ENCODE measurements at regions not wholly inside any gene's neighbourhood (a gene's known extent, or its start where the extent isn't known, plus 50 kb on each side); places are given as distances from the start of the nearest gene placed in this dataset.
"Not testable (repeated sequence)": the region's sequence is repeated elsewhere in the genome, so short reads cannot be mapped to it uniquely, and the experiment has no call there.

GRCh38 chr4:28310926-28311325, 1450.3 kb downstream of the STIM2 start:
- no peaks in the 10 kb centered on the region for H3K36me3 ChIP-seq (ENCODE audit: insufficient read depth, insufficient read length, low read length)
- TF ChIP-seq SUZ12 (IDR thresholded peaks at IDR 0.05; ENCODE audit: extremely low read depth, insufficient read depth, insufficient read length) (no peak), YY1 (IDR thresholded peaks at IDR 0.05; ENCODE audit: insufficient read depth, insufficient read length) (no peak)
- H3K9me3 ChIP-seq (ENCODE audit: insufficient read depth, low read length) = no peaks in the 10 kb centered on the region
- no peaks in the 10 kb centered on the region for H3K4me1 ChIP-seq (ENCODE audit: insufficient read depth, insufficient read length)
- no peak overlapping the region for H3K9ac ChIP-seq (ENCODE audit: insufficient read length, low read depth)
- H3K27me3 ChIP-seq (ENCODE audit: insufficient read depth, insufficient read length) = no peaks in the 10 kb centered on the region
- no peak overlapping the region for H3K4me3 ChIP-seq (ENCODE audit: insufficient read length, low read depth)
- DNase-seq (ENCODE audit: low read depth, low spot score) = no peak

GRCh38 chr4:28312497-28312896, 1451.9 kb downstream of the STIM2 start:
- H3K36me3 ChIP-seq (ENCODE audit: insufficient read depth, insufficient read length, low read length); H3K4me1 ChIP-seq (ENCODE audit: insufficient read depth, insufficient read length); H3K9me3 ChIP-seq (ENCODE audit: insufficient read depth, low read length); DNase-seq (ENCODE audit: low read depth, low spot score); H3K4me3 ChIP-seq (ENCODE audit: insufficient read length, low read depth); H3K9ac ChIP-seq (ENCODE audit: insufficient read length, low read depth); H3K27me3 ChIP-seq (ENCODE audit: insufficient read depth, insufficient read length): not testable (repeated sequence)

DNA sequence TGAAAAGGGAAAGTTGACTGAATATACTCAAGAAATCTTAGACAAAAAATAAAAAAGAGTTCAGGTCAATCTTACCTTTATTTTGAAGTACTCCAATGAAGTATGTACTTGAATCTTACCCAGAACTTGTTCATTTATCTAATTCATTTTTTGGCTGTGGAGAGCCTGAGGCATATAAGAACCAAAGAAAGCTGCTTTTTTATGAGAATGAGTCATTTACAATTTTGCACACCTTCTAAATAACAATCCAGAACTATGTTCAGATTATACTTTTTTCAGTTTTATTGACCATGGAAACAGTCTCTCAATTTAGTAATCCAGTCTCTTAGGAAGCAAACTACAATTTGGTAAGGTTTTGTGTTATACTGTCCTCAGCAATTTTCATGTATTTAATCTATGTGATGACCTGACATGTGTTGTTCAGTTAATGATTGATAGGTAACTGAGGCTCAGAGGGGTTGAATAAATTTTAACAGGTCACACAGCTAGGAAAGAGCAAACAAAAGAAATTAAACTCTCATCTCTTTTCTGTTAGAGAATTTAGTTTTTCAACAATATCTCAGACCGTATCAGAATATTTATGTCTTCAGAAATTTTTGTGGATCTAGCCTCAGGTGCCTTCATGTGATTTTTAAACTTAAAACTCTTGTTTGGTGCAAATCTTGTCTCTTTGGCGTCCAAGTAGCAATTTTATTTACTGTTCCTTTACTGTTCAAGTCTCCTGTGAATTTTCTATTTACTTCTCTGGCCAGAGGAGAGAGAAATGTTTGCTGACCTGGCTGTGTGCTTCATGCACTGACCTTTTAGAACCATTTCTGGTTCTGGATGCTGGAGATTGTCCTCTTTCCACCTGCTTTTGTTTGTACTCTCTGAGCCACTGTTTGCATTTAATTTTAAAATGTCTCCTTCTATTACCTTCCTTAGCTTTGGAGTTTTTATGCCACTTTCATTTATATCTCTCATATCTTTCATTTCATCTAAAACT, 1453.4 kb downstream of the STIM2 start:
- Histone ChIP-seq H3K27me3 (ENCODE audit: insufficient read depth, insufficient read length) (no peaks in the 10 kb centered on the region), H3K4me3 (ENCODE audit: insufficient read length, low read depth) (no peak overlapping the region), H3K9me3 (ENCODE audit: insufficient read depth, low read length) (no peaks in the 10 kb centered on the region), H3K9ac (ENCODE audit: insufficient read length, low read depth) (no peak overlapping the region), H3K36me3 (ENCODE audit: insufficient read depth, insufficient read length, low read length) (no peaks in the 10 kb centered on the region), H3K4me1 (ENCODE audit: insufficient read depth, insufficient read length) (no peaks in the 10 kb centered on the region)
- TF ChIP-seq ZNF274 (IDR thresholded peaks at IDR 0.05; ENCODE audit: low read depth, low read length) (no peak), SUZ12 (IDR thresholded peaks at IDR 0.05; ENCODE audit: extremely low read depth, insufficient read depth, insufficient read length) (no peak), YY1 (IDR thresholded peaks at IDR 0.05; ENCODE audit: insufficient read depth, insufficient read length) (no peak)
- no peak for DNase-seq (ENCODE audit: low read depth, low spot score)

DNA sequence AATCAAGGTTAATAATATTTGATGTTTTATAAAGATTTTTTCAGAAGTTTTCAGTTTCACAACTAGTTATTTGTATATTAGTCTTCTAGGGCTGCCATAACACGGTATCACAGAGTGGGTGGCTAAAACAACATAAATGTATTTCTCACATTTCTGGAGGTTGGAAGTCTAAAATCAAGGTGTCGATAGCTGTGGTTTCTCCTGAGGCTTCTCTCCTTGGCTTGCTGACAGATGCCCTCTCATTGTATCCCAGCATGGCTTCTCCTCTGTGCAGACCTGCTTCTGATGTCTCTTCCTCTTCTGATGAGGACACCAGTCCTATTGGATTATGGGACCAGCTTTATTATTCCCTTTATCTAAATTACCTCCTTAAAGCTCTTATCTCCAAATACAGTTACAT, 1456.6 kb downstream of the STIM2 start:
- H3K27me3 ChIP-seq (ENCODE audit: insufficient read depth, insufficient read length) = no peaks in the 10 kb centered on the region
- no peak overlapping the region for H3K9ac ChIP-seq (ENCODE audit: insufficient read length, low read depth)
- no peaks in the 10 kb centered on the region for H3K9me3 ChIP-seq (ENCODE audit: insufficient read depth, low read length)
- no peaks in the 10 kb centered on the region for H3K36me3 ChIP-seq (ENCODE audit: insufficient read depth, insufficient read length, low read length)
- TF ChIP-seq SUZ12 (IDR thresholded peaks at IDR 0.05; ENCODE audit: extremely low read depth, insufficient read depth, insufficient read length) (no peak), ZNF274 (IDR thresholded peaks at IDR 0.05; ENCODE audit: low read depth, low read length) (no peak), YY1 (IDR thresholded peaks at IDR 0.05; ENCODE audit: insufficient read depth, insufficient read length) (no peak)
- no peaks in the 10 kb centered on the region for H3K4me1 ChIP-seq (ENCODE audit: insufficient read depth, insufficient read length)
- DNase-seq (ENCODE audit: low read depth, low spot score) = no peak
- no peak overlapping the region for H3K4me3 ChIP-seq (ENCODE audit: insufficient read length, low read depth)

- Histone ChIP-seq H3K9me3 (ENCODE audit: insufficient read depth, low read length) (no peaks in the 10 kb centered on the region), H3K36me3 (ENCODE audit: insufficient read depth, insufficient read length, low read length) (no peaks in the 10 kb centered on the region), H3K27me3 (ENCODE audit: insufficient read depth, insufficient read length) (no peaks in the 10 kb centered on the region), H3K9ac (ENCODE audit: insufficient read length, low read depth) (no peak overlapping the region), H3K4me1 (ENCODE audit: insufficient read depth, insufficient read length) (no peaks in the 10 kb centered on the region), H3K4me3 (ENCODE audit: insufficient read length, low read depth) (no peak overlapping the region)
- DNase-seq (ENCODE audit: low read depth, low spot score) = no peak
- TF ChIP-seq ZNF274 (IDR thresholded peaks at IDR 0.05; ENCODE audit: low read depth, low read length) = no peak
- no peak for TF ChIP-seq SUZ12 (IDR thresholded peaks at IDR 0.05; ENCODE audit: extremely low read depth, insufficient read depth, insufficient read length)
- no peak for TF ChIP-seq YY1 (IDR thresholded peaks at IDR 0.05; ENCODE audit: insufficient read depth, insufficient read length)
Observed at GRCh38 chr4:28334249-28334648, 1473.6 kb downstream of the STIM2 start.

DNA sequence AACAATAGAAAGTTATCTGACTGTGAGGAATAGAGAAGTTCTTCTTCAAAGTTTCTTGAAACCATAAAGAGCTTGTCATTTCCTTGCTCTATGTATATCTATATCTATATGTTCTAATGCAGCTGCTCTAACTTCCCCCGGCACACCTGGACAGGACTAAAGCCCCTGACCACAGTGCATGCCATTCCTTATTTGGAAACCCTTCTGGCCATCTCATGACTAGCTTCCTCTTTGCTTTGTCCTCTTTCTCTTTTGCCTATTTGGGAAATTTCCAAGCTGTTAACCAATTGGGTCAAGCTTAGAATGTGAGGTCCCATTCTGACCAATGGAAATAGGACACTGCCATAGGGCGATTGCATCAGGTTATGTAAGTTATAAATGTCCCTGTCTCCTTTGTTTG, 1481.1 kb downstream of the STIM2 start:
- Histone ChIP-seq H3K9ac (ENCODE audit: insufficient read length, low read depth) (no peak overlapping the region), H3K4me3 (ENCODE audit: insufficient read length, low read depth) (no peak overlapping the region), H3K9me3 (ENCODE audit: insufficient read depth, low read length) (peaks cover 24% of the 10 kb centered on the region), H3K4me1 (ENCODE audit: insufficient read depth, insufficient read length) (no peaks in the 10 kb centered on the region), H3K27me3 (ENCODE audit: insufficient read depth, insufficient read length) (no peaks in the 10 kb centered on the region), H3K36me3 (ENCODE audit: insufficient read depth, insufficient read length, low read length) (no peaks in the 10 kb centered on the region)
- DNase-seq (ENCODE audit: low read depth, low spot score) = no peak
- TF ChIP-seq ZNF274 (IDR thresholded peaks at IDR 0.05; ENCODE audit: low read depth, low read length) (no peak), SUZ12 (IDR thresholded peaks at IDR 0.05; ENCODE audit: extremely low read depth, insufficient read depth, insufficient read length) (no peak), YY1 (IDR thresholded peaks at IDR 0.05; ENCODE audit: insufficient read depth, insufficient read length) (no peak)

DNA sequence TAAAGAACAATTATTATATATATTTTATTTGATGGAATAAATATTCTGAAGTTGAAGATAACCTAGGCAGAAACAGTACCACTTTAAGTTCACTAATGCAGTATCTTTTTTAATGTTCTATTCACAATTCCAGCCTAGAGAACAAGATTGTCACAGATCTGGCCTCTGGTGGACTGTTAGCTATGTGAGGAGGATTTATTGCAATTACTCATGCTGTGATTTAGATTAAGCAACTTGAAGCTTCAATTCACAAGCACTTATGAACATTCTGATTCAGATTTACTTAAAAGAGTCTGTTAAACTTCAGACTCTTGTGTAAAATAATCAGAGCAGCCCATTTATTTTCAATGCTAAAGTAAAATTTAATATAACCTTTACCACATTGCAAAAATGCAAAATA, 1489.8 kb downstream of the STIM2 start:
- TF ChIP-seq SUZ12 (IDR thresholded peaks at IDR 0.05; ENCODE audit: extremely low read depth, insufficient read depth, insufficient read length) (no peak), ZNF274 (IDR thresholded peaks at IDR 0.05; ENCODE audit: low read depth, low read length) (no peak), YY1 (IDR thresholded peaks at IDR 0.05; ENCODE audit: insufficient read depth, insufficient read length) (no peak)
- no peaks in the 10 kb centered on the region for H3K4me1 ChIP-seq (ENCODE audit: insufficient read depth, insufficient read length)
- H3K4me3 ChIP-seq (ENCODE audit: insufficient read length, low read depth) = no peak overlapping the region
- H3K9me3 ChIP-seq (ENCODE audit: insufficient read depth, low read length) = 0 out of 2 replicates have a peak, but pooled peaks cover 6% of the 10 kb centered on the region
- H3K27me3 ChIP-seq (ENCODE audit: insufficient read depth, insufficient read length) = no peaks in the 10 kb centered on the region
- H3K36me3 ChIP-seq (ENCODE audit: insufficient read depth, insufficient read length, low read length) = no peaks in the 10 kb centered on the region
- DNase-seq (ENCODE audit: low read depth, low spot score) = no peak
- H3K9ac ChIP-seq (ENCODE audit: insufficient read length, low read depth) = no peak overlapping the region

Measured in NT2/D1 (cell line).